Type B pancreatic cell (in vitro differentiated cells): ENCODE measurements at regions not wholly inside any gene's neighbourhood (a gene's known extent, or its start where the extent isn't known, plus 50 kb on each side); places are given as distances from the start of the nearest gene placed in this dataset.

Experiments
- DNase-seq: peaks from one replicate; pipeline ENCODE4 v3.0.0; 2021; ENCODE audit warnings: mixed read lengths; ENCODE audit not compliant: unreplicated experiment; ENCODE audit errors: extremely low spot score
- H3K27ac Mint-ChIP-seq: 2 replicates; pipeline ENCODE4 v1.8.0; 2021; ENCODE audit warnings: mild to moderate bottlenecking, mixed read lengths
- H3K27me3 Mint-ChIP-seq: 2 replicates; pipeline ENCODE4 v1.8.0; 2021; ENCODE audit warnings: mixed read lengths
- H3K36me3 Mint-ChIP-seq: 2 replicates; pipeline ENCODE4 v1.8.0; 2021; ENCODE audit warnings: mixed read lengths
- H3K4me1 Mint-ChIP-seq: one replicate; pipeline ENCODE4 v1.8.0; 2021; ENCODE audit warnings: mixed read lengths; ENCODE audit not compliant: unreplicated experiment
- H3K4me3 Mint-ChIP-seq: 2 replicates; pipeline ENCODE4 v1.8.0; 2021; ENCODE audit warnings: mild to moderate bottlenecking, mixed read lengths
- H3K9me3 Mint-ChIP-seq: 2 replicates; pipeline ENCODE4 v1.8.0; 2021; ENCODE audit warnings: mixed read lengths
- TF ChIP-seq, protein P1 (sequence below): fragments of 200-600 bp; sonication (generic); conservative IDR thresholded peaks from 2 replicates; pipeline ENCODE4 v1.5.0; 2021; ENCODE audit warnings: antibody characterized with exemption, mild to moderate bottlenecking

DNA sequence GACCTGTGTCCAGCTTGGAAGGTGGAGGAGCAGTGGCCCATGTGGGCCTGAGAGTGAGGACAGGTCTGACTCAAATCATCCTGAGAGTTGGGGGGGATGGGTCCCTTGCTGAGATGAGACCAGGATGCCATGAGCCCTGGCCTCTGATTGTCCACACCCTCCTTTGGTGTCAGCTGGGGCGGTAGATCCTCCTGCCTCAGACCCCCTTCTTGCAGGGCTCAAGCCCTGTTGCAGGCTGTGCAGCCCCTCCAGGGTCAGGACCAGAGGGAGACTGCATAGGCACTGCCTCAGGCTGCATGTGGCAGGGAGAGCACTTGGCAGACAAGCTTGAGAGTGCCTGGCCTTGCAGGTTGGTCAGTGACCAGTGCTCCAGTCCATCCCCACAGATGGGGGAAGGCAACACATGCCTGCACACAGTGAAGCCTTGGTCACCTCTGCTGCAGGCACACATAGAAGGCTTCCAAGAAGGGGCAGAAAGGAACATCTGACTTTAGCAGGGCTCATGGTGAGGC is 82.2 kb upstream of the ACTRT2 start:
- no peak for DNase-seq
- Mint-ChIP-seq H3K4me1 (no peaks in the 10 kb centered on the region), H3K27ac (no peak overlapping the region), H3K4me3 (no peak overlapping the region), H3K27me3 (no peaks in the 10 kb centered on the region), H3K36me3 (no peaks in the 10 kb centered on the region), H3K9me3 (peaks cover 7% of the 10 kb centered on the region)
- TF ChIP-seq, protein P1, sequence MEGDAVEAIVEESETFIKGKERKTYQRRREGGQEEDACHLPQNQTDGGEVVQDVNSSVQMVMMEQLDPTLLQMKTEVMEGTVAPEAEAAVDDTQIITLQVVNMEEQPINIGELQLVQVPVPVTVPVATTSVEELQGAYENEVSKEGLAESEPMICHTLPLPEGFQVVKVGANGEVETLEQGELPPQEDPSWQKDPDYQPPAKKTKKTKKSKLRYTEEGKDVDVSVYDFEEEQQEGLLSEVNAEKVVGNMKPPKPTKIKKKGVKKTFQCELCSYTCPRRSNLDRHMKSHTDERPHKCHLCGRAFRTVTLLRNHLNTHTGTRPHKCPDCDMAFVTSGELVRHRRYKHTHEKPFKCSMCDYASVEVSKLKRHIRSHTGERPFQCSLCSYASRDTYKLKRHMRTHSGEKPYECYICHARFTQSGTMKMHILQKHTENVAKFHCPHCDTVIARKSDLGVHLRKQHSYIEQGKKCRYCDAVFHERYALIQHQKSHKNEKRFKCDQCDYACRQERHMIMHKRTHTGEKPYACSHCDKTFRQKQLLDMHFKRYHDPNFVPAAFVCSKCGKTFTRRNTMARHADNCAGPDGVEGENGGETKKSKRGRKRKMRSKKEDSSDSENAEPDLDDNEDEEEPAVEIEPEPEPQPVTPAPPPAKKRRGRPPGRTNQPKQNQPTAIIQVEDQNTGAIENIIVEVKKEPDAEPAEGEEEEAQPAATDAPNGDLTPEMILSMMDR = no peak

- H3K9me3 Mint-ChIP-seq = peaks cover 7% of the 10 kb centered on the region
- no peaks in the 10 kb centered on the region for H3K4me1 Mint-ChIP-seq
- H3K27ac Mint-ChIP-seq = no peak overlapping the region
- TF ChIP-seq, protein P1 = no peak
- H3K4me3 Mint-ChIP-seq = no peak overlapping the region
- no peaks in the 10 kb centered on the region for H3K27me3 Mint-ChIP-seq
- no peaks in the 10 kb centered on the region for H3K36me3 Mint-ChIP-seq
- DNase-seq = no peak
These were observed 81.1 kb upstream of the ACTRT2 start for GRCh38 chr1:2940178-2940577.

GRCh38 chr1:2941040-2941439 is 80.2 kb upstream of the ACTRT2 start:
- Mint-ChIP-seq H3K4me1 (no peaks in the 10 kb centered on the region), H3K4me3 (no peak overlapping the region), H3K9me3 (peaks cover 7% of the 10 kb centered on the region), H3K27ac (no peak overlapping the region), H3K27me3 (no peaks in the 10 kb centered on the region), H3K36me3 (no peaks in the 10 kb centered on the region)
- DNase-seq = no peak
- TF ChIP-seq, protein P1 = no peak

- no peak for DNase-seq
- no peak overlapping the region for H3K4me3 Mint-ChIP-seq
- H3K4me1 Mint-ChIP-seq = no peaks in the 10 kb centered on the region
- H3K36me3 Mint-ChIP-seq = no peaks in the 10 kb centered on the region
- no peaks in the 10 kb centered on the region for H3K27me3 Mint-ChIP-seq
- H3K27ac Mint-ChIP-seq = no peak overlapping the region
- TF ChIP-seq, protein P1 = no peak
- H3K9me3 Mint-ChIP-seq = peaks cover 7% of the 10 kb centered on the region
These were observed 79.4 kb upstream of the ACTRT2 start for GRCh38 chr1:2941907-2942306.

- peaks cover 7% of the 10 kb centered on the region for H3K9me3 Mint-ChIP-seq
- H3K4me3 Mint-ChIP-seq = no peak overlapping the region
- DNase-seq = no peak
- no peaks in the 10 kb centered on the region for H3K27me3 Mint-ChIP-seq
- H3K36me3 Mint-ChIP-seq = no peaks in the 10 kb centered on the region
- H3K4me1 Mint-ChIP-seq = no peaks in the 10 kb centered on the region
- TF ChIP-seq, protein P1 = no peak
- no peak overlapping the region for H3K27ac Mint-ChIP-seq
These were observed 78.9 kb upstream of the ACTRT2 start for GRCh38 chr1:2942410-2942809.
